Right lobe of liver (tissue), 4 donors: ENCODE measurements at regions not wholly inside any gene's neighbourhood (a gene's known extent, or its start where the extent isn't known, plus 50 kb on each side); places are given as distances from the start of the nearest gene placed in this dataset.

Experiments
- CTCF ChIP-seq, 4 donors: fragments of 200-600 bp in 3 of 4; fragments of 450-650 bp in 1 of 4; IDR thresholded peaks; one replicate each; pipeline versions ENCODE4 v1.5.1 to v1.8.0; 2016 to 2022; ENCODE audit warnings: antibody characterized with exemption in 4 of 4, mild to moderate bottlenecking in 2 of 4
- POLR2A ChIP-seq: fragments of 450-650 bp; IDR thresholded peaks from one replicate; pipeline ENCODE4 v1.6.1; 2017; ENCODE audit warnings: antibody characterized with exemption, mild to moderate bottlenecking
- donor health status: DM: no; HTN: no; CAD: no.
- donor health status: DM: no; HTN: no; CAD: no.
- donor health status: DM: no; HTN: yes; CAD: no.

GRCh38 chr3:31235062-31235700, 297.5 kb upstream of the STT3B start:
- TF ChIP-seq CTCF (IDR thresholded peaks at IDR 0.05) (no peak), POLR2A (no peak)
